ENCODE measurements at regions not wholly inside any gene's neighbourhood (a gene's known extent, or its start where the extent isn't known, plus 50 kb on each side); places are given as distances from the start of the nearest gene placed in this dataset.

DNA sequence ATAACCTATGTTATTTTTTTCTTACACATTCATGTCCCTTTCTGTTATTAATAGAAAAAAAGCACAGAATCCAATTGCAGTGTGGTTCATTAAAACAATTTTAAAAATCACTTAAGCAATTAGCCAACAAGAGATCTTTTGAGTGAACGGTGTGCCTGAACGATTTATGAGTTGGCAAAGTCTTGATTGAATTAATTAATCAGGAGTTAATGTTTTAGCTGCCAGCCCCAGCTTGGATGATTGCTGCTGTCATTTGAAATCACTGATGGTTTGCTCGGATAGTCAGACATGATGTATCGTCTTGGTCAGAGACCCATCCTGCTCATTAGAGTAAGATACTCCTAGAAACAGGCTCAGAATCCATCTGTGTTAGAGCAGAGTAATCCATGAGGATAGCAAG, 158.3 kb upstream of the GALNT2 start:
- TF ChIP-seq EZH2 (IDR thresholded peaks at IDR 0.05; ENCODE audit: insufficient read depth, poor library complexity, severe bottlenecking) (no peak), EZH2phosphoT487 (IDR thresholded peaks at IDR 0.05; ENCODE audit: insufficient read depth, low read depth) (no peak)

Measured in GM23248 (cell line).